GM19463 (cell line): ENCODE measurements at regions not wholly inside any gene's neighbourhood (a gene's known extent, or its start where the extent isn't known, plus 50 kb on each side); places are given as distances from the start of the nearest gene placed in this dataset.
A peak's percentile ranks its signal among the peaks of the same experiment; 100 is the strongest.
"Not testable (repeated sequence)": the region's sequence is repeated elsewhere in the genome, so short reads cannot be mapped to it uniquely, and the experiment has no call there.

Experiments
- ATAC-seq: cut with Tn5 transposase; IDR thresholded peaks from one replicate; pipeline ENCODE4 v1.9.1; 2021; ENCODE audit warnings: mild to moderate bottlenecking, moderate library complexity; ENCODE audit not compliant: unreplicated experiment

DNA sequence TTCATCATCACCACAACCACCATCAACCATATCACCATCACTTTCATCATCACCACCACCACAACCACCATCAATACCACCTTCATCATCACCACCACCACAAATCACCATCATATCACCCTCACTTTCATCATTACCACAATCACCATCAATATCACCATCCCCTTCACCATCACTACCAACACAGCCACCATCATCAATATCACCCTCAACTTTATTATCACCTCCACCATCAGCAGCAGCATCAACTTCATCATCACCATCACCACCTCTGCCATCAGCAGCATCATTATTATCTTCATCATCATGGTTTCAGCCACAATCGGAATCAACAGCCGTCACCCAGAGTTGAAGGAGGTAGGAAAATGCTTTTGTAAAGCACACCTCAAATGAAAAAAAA lies 225.7 kb upstream of the SULF2 start:
- ATAC-seq: no peak

DNA sequence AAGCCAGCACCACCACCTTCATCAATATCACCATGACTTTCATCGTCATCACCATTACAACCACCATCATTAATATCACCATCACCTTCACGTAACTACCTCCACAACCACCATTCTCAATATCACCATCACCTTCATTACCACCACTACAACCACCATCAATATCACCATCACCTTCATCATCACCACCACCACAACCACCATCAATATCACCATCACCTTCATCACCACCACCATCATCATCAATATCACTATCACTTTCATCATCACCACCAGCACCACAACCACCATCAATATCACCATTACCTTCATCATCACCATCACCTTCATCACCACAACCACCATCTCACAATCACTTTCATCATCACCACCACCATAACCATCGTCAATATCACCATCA lies 225.3 kb upstream of the SULF2 start:
- no peak for ATAC-seq

DNA sequence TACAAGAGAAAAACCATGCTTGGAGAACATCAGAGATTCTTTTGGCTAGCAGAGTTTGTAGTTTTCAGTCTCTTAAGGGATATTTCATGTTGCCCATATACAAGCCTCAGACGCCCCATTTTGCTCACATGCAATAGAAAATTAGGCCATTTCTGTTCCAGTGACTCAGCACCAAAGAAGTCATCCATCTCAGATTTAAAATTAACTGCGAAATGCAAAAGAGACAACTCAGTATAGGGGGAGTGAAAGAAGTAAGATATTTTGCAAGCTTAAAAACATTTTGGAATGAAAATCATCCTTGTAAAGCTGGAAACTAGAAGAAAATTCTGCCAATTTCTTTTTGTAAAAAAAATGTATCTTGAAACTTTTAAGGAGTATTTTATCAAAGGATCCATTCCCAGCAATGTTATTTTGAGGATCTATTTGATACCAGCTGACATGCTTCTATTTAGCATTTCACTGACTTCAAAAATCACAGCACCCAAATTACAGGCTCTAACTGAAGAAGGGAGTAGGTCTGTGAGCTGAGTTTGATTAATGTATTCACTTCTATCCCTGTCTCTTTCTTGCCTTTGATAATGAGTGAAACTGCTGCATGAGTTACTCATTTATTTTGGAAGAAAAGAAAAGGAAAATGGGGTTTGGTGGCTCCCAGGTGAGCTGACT lies 223.7 kb upstream of the SULF2 start:
- no peak for ATAC-seq

DNA sequence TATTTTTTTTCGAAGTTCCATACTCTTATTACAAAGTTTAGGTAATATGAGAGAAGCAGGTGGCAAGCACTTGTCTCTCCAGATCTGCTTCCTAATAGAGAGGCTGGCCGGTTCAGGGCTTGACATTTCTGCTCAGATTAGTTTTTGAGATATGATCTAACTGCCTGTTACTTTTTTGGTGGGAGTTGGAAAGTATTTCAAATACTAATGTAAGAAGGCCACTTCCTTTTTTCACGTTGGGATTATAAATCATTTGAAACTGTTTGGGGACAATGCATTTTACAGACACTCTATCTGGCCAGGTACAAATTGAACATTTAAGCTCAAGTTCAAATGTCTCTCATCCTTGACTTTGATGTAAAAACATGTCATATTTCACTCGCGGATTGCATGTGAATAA lies 222.1 kb upstream of the SULF2 start:
- ATAC-seq: no peak

DNA sequence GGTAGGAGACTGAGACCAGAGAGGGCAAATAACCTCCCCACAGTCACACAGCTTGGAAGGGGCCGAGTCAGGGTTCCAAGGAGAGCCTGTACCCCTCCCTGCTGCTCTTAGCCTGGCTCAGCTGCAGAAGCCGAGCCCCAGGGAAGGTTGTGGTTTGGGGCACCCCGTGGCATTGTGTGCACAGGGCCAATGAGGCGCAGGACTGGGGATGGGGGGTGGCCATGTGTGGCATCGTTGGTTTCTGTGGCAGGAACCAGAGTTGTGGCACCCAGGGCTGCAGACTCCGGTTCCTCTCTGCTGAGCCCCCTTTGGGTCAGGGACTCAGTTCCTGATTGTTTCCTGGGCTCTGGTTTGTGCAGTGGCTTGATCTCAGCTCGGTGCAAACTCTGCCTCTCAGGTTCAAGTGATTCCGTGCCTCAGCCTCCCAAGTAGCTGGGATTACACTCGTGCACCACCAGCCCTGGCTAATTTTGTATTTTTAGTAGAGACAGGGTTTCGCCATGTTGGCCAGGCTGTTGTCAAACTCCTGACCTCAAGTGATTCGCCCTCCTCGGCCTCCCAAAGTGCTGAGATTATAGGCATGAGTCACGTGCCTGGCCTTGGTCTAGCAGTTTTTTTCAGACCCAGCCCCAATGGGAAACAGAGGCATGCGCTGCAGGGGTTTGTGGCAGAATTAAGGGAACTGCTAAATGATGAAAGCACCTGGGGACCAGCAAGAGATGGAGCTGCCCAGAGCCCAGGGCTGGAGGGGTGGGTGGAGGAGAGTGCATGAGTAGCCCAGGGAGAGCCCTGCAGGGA lies 221.0 kb upstream of the SULF2 start:
- ATAC-seq: no peak

DNA sequence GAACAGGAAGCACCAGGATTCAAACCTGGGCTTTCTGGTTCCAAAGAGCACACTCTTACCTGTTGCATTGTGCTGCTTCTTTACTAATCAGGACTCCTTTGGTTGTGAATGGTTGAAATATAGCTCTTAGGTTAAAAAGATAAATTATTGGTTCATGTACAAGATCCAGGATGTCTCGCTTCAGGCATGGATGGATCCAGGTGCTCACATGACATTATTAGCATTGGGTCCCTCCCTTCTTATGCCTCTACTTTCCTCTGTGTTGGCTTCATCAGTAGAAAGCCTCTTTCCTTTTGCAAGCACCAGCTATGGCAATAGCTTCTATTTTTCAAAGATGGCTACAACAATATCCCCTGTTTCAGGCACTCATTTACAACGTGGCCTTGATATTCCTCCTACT lies 217.7 kb upstream of the SULF2 start:
- no peak for ATAC-seq

DNA sequence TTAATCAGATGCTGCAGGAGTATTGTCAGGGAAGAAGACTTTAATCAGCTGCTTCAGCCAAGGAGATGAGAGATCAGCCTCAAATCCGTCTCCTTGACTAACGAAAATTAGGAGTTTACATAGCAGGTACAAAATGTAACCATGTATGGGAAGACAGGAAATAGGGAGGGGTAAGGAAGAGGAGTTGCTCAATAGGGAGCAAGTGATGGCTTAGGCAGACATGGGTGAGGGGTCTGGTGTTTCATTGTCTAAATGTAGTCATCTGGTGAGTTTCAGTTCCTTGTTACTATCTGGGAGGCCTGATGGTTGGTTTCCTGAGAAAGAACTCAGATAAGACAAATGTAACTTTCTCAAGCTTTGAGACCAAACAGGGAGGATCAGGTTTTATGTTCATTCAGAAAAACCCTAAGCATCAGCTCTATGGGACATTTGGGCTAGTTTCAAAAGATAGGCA lies 217.3 kb upstream of the SULF2 start:
- peak; percentile 62 for ATAC-seq

DNA sequence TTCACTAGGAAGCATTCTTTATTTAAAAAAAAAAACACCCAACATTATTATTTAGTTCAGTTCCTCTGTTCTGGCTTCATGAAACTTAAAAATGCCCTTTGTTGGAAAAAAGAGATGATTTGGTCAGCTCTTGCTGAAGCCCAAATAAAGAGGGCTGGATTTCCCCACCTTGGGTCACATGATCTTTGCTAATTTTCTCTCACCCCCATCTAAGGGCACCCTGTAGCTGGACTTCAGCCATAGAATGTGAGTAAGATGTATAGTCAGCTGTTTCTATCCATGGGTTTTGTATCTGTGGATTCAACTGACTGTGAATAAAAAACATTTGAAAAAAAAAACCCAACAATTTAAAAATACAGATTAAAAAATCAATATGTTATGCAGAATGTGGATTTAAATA lies 213.9 kb upstream of the SULF2 start:
- no peak for ATAC-seq

DNA sequence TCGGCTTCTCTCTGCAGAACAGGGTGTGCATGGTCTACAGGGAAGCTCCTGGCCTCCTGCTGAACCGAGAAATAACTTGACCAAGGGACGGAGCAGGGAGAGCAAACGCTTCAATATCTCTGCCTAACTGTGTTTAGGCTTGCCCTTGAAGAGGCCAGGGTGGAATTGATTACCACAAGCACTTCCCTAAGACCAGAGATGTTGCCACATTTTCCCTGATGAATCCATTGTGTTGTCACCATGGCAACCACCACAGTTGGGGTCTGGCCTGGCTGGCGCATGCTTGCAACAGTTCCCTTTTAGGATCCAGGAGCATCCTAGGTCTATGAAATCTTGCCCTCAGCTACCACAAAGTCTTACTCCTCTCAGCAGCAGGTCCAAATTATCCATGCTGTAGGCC lies 213.5 kb upstream of the SULF2 start:
- ATAC-seq: no peak

DNA sequence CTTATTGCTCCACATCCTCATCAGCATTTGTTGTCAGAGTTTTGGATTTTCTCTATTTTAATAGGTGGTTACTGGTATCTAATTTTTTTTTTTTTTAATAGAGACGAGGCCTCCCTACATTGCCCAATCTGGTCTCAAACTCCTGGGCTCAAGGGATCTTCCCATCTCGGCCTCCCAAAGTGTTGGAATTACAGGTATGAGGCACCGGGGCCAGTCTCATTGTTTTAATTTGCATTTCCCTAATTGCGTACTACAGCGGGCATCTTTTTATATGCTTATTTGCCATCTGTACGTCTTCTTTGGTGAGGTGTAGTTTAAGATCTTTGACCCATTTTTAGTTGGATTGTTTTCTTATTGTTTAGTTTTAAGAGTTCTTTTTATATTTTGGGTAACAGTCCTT lies 210.4 kb upstream of the SULF2 start:
- ATAC-seq: no peak

DNA sequence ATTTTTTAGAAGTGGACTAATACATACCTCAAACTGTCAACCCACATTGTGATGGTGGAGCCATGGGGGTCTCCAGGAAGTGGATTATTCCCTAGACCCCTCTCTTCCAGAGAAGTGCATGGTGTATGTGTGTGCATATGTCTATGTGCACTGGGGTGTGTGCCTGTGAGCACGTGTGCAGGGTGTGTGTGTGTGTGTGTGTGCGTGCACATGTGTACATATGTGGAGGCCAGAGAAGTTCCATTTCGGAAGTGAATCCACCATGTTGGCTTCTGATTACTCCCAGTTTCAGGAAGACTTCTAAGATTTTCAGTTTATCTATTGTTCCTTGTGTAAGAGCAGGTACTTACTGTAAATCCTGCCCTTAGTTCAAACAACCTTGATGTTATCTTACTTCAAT lies 208.5 kb upstream of the SULF2 start:
- no peak for ATAC-seq

DNA sequence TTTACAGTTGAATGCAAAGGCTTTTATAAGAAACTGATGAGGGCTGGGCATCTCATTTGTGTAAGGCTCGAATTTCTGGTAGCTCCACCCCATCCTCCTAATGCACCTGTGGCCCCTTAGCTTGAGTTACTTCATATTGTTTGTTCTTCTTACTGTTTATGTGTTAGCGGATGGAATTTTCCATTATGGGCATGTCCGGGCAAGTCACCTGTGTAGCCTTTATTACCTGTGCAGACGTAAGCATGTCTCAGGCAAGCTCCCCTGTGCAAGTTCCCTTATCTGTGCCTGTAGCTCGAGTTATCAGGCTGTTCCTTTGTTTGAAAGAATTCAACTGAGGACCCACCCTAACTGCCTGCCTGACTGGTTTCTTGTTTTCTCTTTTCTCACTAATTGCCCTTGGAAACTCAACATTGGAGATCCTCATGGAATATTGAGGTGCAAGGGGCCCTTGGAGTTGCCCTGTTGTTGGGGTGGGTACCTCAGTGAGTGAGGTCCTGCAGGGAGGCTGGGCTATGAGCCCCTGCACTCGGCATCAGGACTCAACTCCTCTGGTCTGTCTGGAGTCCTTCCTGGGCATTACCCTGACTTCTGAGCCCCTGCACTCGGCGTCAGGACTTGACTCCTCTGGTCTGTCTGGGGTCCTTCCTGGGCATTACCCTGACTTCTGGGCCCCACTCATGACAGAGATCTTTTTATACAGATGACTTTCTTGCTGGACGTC lies 207.9 kb upstream of the SULF2 start:
- no peak for ATAC-seq

DNA sequence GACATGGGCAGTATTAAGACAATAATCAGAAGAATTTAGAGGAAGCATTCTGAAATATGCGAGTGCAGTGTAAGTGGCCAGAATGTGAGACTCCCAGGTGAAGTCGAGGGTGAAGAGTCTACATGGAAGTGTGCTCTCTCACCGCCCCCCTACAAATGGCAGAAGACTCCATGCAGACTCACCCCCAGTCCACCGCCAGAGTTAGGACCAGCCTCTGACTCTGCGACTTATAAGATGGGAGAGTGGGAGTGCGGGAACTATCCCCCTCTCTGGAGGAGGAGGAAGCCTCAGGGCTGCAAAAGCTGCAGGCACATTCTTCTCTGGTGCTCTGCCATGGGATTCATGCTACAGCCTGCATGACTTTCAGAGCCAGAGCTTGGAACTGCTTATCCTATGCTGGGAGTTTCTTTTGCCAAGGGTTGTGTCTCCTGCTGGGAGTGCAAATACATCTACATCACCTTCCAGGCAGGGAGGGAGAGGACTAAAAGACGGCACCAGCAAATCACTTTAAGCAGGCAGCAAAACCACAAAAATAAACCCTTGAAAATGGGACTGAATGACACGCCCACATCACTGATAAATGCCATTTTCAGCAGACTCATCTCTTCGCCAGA lies 206.7 kb upstream of the SULF2 start:
- no peak for ATAC-seq

DNA sequence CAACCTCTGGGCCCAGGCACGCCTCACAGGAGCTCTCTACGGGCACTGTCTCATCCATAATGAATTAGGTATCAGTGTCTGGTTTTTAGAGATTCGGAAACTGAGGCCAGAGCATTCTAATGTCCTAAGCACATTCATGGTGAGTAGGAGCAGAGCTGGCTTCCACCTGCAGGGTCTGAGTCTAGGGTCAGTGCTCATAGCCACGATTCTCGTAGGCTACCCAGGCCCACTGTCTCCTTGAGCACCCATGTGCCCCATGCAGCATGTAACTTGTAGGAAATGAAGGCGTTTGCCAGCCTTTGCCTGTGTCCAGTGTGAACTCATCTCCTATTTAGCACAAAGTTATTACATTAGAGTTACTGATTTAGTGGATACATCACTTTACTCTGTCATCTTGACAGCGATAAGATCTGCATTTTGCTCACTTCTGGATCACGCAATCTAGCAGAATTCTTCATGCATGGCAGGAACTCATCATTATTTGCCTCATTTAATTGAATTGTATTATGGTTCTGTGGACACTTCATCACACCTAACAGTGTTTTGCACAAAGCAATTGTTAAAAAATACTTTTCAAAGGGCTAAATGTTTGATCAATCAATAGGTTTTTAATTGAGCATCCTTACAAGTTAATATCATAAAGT lies 205.3 kb upstream of the SULF2 start:
- ATAC-seq: no peak

DNA sequence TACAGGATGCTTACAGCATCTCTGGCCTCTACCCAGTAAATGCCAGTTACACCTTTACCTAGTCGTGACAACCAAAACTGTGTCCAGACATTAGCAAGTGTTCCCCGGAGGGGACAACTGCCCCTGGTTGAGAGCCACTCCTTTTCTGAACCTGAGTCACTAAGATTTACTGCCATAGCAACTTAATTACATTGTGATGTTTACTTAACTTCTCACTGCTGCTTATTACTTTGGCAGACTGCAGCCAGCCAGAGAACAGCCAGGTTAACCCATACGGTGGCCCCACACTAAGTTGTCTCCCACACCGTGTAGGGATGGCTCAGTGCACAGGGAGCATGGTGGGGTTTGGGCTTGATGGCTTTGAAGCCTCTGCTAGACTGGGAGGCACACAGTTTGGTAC lies 204.7 kb upstream of the SULF2 start:
- ATAC-seq: no peak

DNA sequence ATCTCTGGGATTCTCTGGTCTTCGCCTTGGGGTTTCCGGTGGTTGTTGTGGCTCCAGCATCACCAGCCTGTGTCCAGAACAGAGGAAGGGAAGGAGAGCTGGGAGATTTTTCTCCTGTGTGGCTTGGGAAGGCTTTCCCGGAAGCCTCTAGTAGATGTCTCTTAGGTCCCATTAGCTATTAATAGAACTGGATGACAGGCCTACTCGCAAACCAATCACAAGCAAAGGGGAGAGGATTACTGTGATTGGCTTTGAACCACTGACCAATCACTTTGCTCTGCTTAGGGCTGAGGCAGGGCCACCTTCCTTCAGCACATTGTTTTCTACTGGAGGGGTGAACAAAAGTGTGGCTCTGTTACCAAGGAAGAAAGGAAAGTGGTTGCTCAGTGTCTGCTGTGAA lies 203.4 kb upstream of the SULF2 start:
- no peak for ATAC-seq

DNA sequence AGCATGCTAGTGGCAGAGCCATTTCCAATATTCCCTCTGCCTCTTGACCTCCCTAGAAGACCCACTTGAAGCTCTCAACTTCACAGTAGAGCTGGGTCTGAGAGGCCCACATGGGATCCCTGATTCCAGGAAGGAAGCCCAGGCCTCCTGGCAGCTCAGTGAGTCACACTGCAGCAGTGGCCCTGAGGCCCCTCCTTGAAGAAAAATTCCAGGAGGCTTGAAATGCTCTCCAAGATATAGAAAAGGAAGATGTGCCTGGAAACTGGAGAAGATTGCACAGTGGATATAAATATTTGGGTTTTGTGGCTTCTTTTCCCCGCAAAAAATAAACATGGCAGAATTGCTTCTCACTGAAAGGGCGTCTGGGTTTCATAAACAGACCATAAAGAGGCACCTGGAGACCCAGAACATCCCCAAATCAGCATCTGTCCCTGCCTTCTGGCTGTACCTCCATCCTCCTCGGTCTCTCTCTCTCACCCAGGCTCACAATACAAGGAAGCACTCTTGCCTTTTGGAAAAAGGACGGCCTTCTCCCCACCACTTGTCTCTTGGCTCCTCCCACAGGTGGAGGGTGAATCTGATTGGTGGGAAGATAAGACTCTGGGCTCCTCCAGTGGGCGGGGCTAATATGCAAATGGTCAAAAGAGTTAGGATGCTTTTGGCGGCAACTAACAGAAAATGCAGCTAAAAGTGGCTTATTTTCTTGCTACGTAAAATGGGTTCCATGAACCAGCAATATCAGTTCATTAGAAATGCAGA lies 200.0 kb upstream of the SULF2 start:
- ATAC-seq: no peak

DNA sequence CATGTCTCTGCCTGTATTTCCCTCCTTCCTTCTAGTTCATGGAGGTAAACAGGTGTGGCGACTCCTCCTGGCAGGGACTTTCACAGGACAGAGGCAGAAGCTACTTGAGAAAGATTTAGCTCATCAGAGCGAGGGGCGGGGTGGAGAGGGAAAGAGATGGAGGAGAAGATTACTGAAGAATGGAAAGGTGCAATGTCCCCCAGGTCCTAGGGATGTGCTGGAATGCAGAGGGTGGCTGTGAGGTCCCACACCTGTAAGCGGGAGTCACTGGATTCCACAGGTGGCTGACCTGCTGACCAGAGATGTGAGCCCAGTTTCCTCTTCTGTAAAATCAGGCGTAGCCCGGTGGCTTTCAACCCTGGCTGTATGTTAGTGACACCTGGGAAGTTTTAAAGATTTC lies 199.2 kb upstream of the SULF2 start:
- no peak for ATAC-seq

DNA sequence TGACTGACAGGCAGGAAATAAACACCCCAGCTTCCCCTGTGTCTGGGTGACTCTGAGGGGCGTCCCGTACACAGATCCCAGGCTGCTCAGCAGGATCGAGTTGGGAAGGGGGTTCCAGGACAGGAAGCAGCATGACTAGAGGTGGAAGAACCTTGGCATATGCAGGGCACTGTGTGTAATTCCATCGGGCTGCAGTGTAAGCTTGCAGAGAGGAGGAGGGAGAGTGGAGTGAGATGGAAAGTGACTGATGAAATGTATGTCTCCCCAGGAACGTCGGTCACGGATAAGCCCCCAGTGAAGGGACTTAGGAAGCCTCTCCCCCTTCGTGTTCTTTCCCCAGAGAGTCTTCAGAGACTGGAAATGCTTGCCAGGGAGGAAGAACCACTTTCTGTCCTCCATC lies 198.4 kb upstream of the SULF2 start:
- ATAC-seq: not testable (repeated sequence)
